GM20431 (cell line): ENCODE measurements at regions not wholly inside any gene's neighbourhood (a gene's known extent, or its start where the extent isn't known, plus 50 kb on each side); places are given as distances from the start of the nearest gene placed in this dataset.

Source experiments
- in situ Hi-C: fragments of 300-500 bp; cut with MseI, MboI; formaldehyde crosslinking; loops from one replicate; pipeline ENCODE4 v1.15.0; 2020; ENCODE audit warnings: low sequenced_read_pairs; ENCODE audit not compliant: unreplicated experiment

- in situ Hi-C loops, result no loop called here
Observed at GRCh38 chr6:137358273-137358672, 135.9 kb downstream of the OLIG3 start.

GRCh38 chr6:137357948-137358266 is 136.3 kb downstream of the OLIG3 start:
- in situ Hi-C loops, result no loop called here

GRCh38 chr6:137357263-137357947 is 136.8 kb downstream of the OLIG3 start:
- in situ Hi-C loops, result no loop called here

GRCh38 chr6:137353842-137354397 is 134.7 kb upstream of the IFNGR1 start:
- in situ Hi-C loops, result no loop called here

- in situ Hi-C loops, result no loop called here
Observed at GRCh38 chr6:137353346-137353745, 134.2 kb upstream of the IFNGR1 start.

GRCh38 chr6:137352859-137353258 is 133.7 kb upstream of the IFNGR1 start:
- in situ Hi-C loops, result no loop called here

GRCh38 chr6:137351890-137352289 is 132.7 kb upstream of the IFNGR1 start:
- in situ Hi-C loops, result no loop called here

GRCh38 chr6:137350857-137351256 is 131.7 kb upstream of the IFNGR1 start:
- in situ Hi-C loops, result no loop called here

- in situ Hi-C loops, result no loop called here
Observed at GRCh38 chr6:137349856-137350830, 131.0 kb upstream of the IFNGR1 start.

GRCh38 chr6:137348777-137349176 is 129.6 kb upstream of the IFNGR1 start:
- in situ Hi-C loops, result no loop called here

GRCh38 chr6:137343241-137343640 is 124.1 kb upstream of the IFNGR1 start:
- in situ Hi-C loops, result no loop called here

- in situ Hi-C loops, result no loop called here
Observed at GRCh38 chr6:137342607-137343190, 123.5 kb upstream of the IFNGR1 start.

GRCh38 chr6:137341681-137342195 is 122.6 kb upstream of the IFNGR1 start:
- in situ Hi-C loops, result no loop called here

- in situ Hi-C loops, result no loop called here
Observed at GRCh38 chr6:137339929-137340559, 120.9 kb upstream of the IFNGR1 start.

- in situ Hi-C loops, result no loop called here
Observed at GRCh38 chr6:137334884-137335283, 115.7 kb upstream of the IFNGR1 start.

GRCh38 chr6:137334094-137334493 is 114.9 kb upstream of the IFNGR1 start:
- in situ Hi-C loops, result no loop called here

GRCh38 chr6:137332637-137333280 is 113.6 kb upstream of the IFNGR1 start:
- in situ Hi-C loops, result no loop called here

- in situ Hi-C loops, result loop anchor here (25.0 kb wide), 1 partner anchor 237 kb away; no protein-coding TSS in a partner anchor
Observed at GRCh38 chr6:137323860-137324259, 104.7 kb upstream of the IFNGR1 start.

- in situ Hi-C loops, result loop anchor here (25.0 kb wide), 1 partner anchor 233 kb away; no protein-coding TSS in a partner anchor
Observed at GRCh38 chr6:137320271-137320670, 101.1 kb upstream of the IFNGR1 start.
